ENCODE measurements at regions not wholly inside any gene's neighbourhood (a gene's known extent, or its start where the extent isn't known, plus 50 kb on each side); places are given as distances from the start of the nearest gene placed in this dataset.

- 89% methylated on average over 11 of the region's 11 CpGs for WGBS
- no peak overlapping the region for H3K27ac ChIP-seq (ENCODE audit: low read depth, low read length)
- peaks cover 8% of the 10 kb centered on the region for H3K4me1 ChIP-seq (ENCODE audit: insufficient read depth, low read length)
- H3K4me3 ChIP-seq (ENCODE audit: low read length) = no peak overlapping the region
- no peaks in the 10 kb centered on the region for H3K9me3 ChIP-seq (ENCODE audit: insufficient read depth, low read depth, low read length)
- no peaks in the 10 kb centered on the region for H3K36me3 ChIP-seq (ENCODE audit: insufficient read depth, low read length)
- H3K27me3 ChIP-seq (ENCODE audit: insufficient read depth, low read length) = no peaks in the 10 kb centered on the region
- H3K9ac ChIP-seq (ENCODE audit: low read depth, low read length) = no peak overlapping the region
Measured at GRCh38 chr16:85391769-85392583, 221.1 kb upstream of the GSE1 start.

GRCh38 chr16:85392756-85393673, 220.1 kb upstream of the GSE1 start:
- Histone ChIP-seq H3K9me3 (ENCODE audit: insufficient read depth, low read depth, low read length) (no peaks in the 10 kb centered on the region), H3K36me3 (ENCODE audit: insufficient read depth, low read length) (no peaks in the 10 kb centered on the region), H3K27ac (ENCODE audit: low read depth, low read length) (no peak overlapping the region), H3K4me3 (ENCODE audit: low read length) (no peak overlapping the region), H3K27me3 (ENCODE audit: insufficient read depth, low read length) (no peaks in the 10 kb centered on the region), H3K9ac (ENCODE audit: low read depth, low read length) (no peak overlapping the region), H3K4me1 (ENCODE audit: insufficient read depth, low read length) (peaks cover 12% of the 10 kb centered on the region)
- WGBS = 94% methylated on average over 17 of the region's 17 CpGs

- no peaks in the 10 kb centered on the region for H3K36me3 ChIP-seq (ENCODE audit: insufficient read depth, low read length)
- H3K9ac ChIP-seq (ENCODE audit: low read depth, low read length) = no peak overlapping the region
- 31% methylated on average over 34 of the region's 34 CpGs for WGBS
- H3K27ac ChIP-seq (ENCODE audit: low read depth, low read length) = no peak overlapping the region
- H3K9me3 ChIP-seq (ENCODE audit: insufficient read depth, low read depth, low read length) = no peaks in the 10 kb centered on the region
- peaks cover 12% of the 10 kb centered on the region for H3K4me1 ChIP-seq (ENCODE audit: insufficient read depth, low read length)
- no peaks in the 10 kb centered on the region for H3K27me3 ChIP-seq (ENCODE audit: insufficient read depth, low read length)
- H3K4me3 ChIP-seq (ENCODE audit: low read length) = no peak overlapping the region
Measured at GRCh38 chr16:85393674-85394451, 219.3 kb upstream of the GSE1 start.

- Histone ChIP-seq H3K9me3 (ENCODE audit: insufficient read depth, low read depth, low read length) (no peaks in the 10 kb centered on the region), H3K4me1 (ENCODE audit: insufficient read depth, low read length) (peaks cover 12% of the 10 kb centered on the region), H3K27me3 (ENCODE audit: insufficient read depth, low read length) (no peaks in the 10 kb centered on the region), H3K36me3 (ENCODE audit: insufficient read depth, low read length) (no peaks in the 10 kb centered on the region), H3K4me3 (ENCODE audit: low read length) (no peak overlapping the region), H3K27ac (ENCODE audit: low read depth, low read length) (no peak overlapping the region), H3K9ac (ENCODE audit: low read depth, low read length) (no peak overlapping the region)
- 87% methylated on average over 21 of the region's 21 CpGs for WGBS
Measured at GRCh38 chr16:85394456-85395206, 218.5 kb upstream of the GSE1 start.

GRCh38 chr16:85395207-85395912, 217.8 kb upstream of the GSE1 start:
- H3K9me3 ChIP-seq (ENCODE audit: insufficient read depth, low read depth, low read length) = no peaks in the 10 kb centered on the region
- WGBS = 64% methylated on average over 25 of the region's 25 CpGs
- no peaks in the 10 kb centered on the region for H3K36me3 ChIP-seq (ENCODE audit: insufficient read depth, low read length)
- no peaks in the 10 kb centered on the region for H3K27me3 ChIP-seq (ENCODE audit: insufficient read depth, low read length)
- H3K4me3 ChIP-seq (ENCODE audit: low read length) = no peak overlapping the region
- no peak overlapping the region for H3K27ac ChIP-seq (ENCODE audit: low read depth, low read length)
- H3K4me1 ChIP-seq (ENCODE audit: insufficient read depth, low read length) = peaks cover 12% of the 10 kb centered on the region
- H3K9ac ChIP-seq (ENCODE audit: low read depth, low read length) = no peak overlapping the region

- H3K27me3 ChIP-seq (ENCODE audit: insufficient read depth, low read length) = no peaks in the 10 kb centered on the region
- WGBS = 41% methylated on average over 24 of the region's 24 CpGs
- H3K27ac ChIP-seq (ENCODE audit: low read depth, low read length) = peak overlapping the region; percentile 24
- no peak overlapping the region for H3K4me3 ChIP-seq (ENCODE audit: low read length)
- peaks cover 12% of the 10 kb centered on the region for H3K4me1 ChIP-seq (ENCODE audit: insufficient read depth, low read length)
- no peak overlapping the region for H3K9ac ChIP-seq (ENCODE audit: low read depth, low read length)
- H3K36me3 ChIP-seq (ENCODE audit: insufficient read depth, low read length) = no peaks in the 10 kb centered on the region
- H3K9me3 ChIP-seq (ENCODE audit: insufficient read depth, low read depth, low read length) = no peaks in the 10 kb centered on the region
Measured at GRCh38 chr16:85395913-85396878, 216.9 kb upstream of the GSE1 start.

- Histone ChIP-seq H3K27ac (ENCODE audit: low read depth, low read length) (no peak overlapping the region), H3K27me3 (ENCODE audit: insufficient read depth, low read length) (no peaks in the 10 kb centered on the region), H3K9me3 (ENCODE audit: insufficient read depth, low read depth, low read length) (no peaks in the 10 kb centered on the region), H3K4me3 (ENCODE audit: low read length) (no peak overlapping the region), H3K4me1 (ENCODE audit: insufficient read depth, low read length) (peaks cover 12% of the 10 kb centered on the region), H3K36me3 (ENCODE audit: insufficient read depth, low read length) (no peaks in the 10 kb centered on the region), H3K9ac (ENCODE audit: low read depth, low read length) (no peak overlapping the region)
- 65% methylated on average over 25 of the region's 25 CpGs for WGBS
Measured at GRCh38 chr16:85396879-85397871, 215.9 kb upstream of the GSE1 start.

GRCh38 chr16:85398050-85398451, 215.1 kb upstream of the GSE1 start:
- Histone ChIP-seq H3K36me3 (ENCODE audit: insufficient read depth, low read length) (no peaks in the 10 kb centered on the region), H3K4me3 (ENCODE audit: low read length) (no peak overlapping the region), H3K4me1 (ENCODE audit: insufficient read depth, low read length) (peaks cover 16% of the 10 kb centered on the region), H3K27me3 (ENCODE audit: insufficient read depth, low read length) (no peaks in the 10 kb centered on the region), H3K9ac (ENCODE audit: low read depth, low read length) (no peak overlapping the region), H3K27ac (ENCODE audit: low read depth, low read length) (no peak overlapping the region), H3K9me3 (ENCODE audit: insufficient read depth, low read depth, low read length) (no peaks in the 10 kb centered on the region)
- 91% methylated on average over 8 of the region's 8 CpGs for WGBS
